Dedifferentiated amniotic fluid mesenchymal stem cell (primary cell): ENCODE measurements at regions not wholly inside any gene's neighbourhood (a gene's known extent, or its start where the extent isn't known, plus 50 kb on each side); places are given as distances from the start of the nearest gene placed in this dataset.
A peak's percentile ranks its signal among the peaks of the same experiment; 100 is the strongest.

Source experiments
- DNase-seq: peaks from one replicate; pipeline ENCODE4 v3.0.0-alpha.2; 2016; ENCODE audit errors: extremely low spot score

- peak; percentile 78 for DNase-seq
Observed at GRCh38 chr14:103206836-103207387, 83.7 kb downstream of the TNFAIP2 start.

GRCh38 chr14:103207388-103208072 is 84.3 kb downstream of the TNFAIP2 start:
- no peak for DNase-seq

GRCh38 chr14:103209054-103209453 is 85.8 kb downstream of the TNFAIP2 start:
- DNase-seq: no peak

GRCh38 chr14:103209506-103209905 is 86.2 kb downstream of the TNFAIP2 start:
- no peak for DNase-seq

- DNase-seq: no peak
Observed at GRCh38 chr14:103213331-103213730, 90.1 kb downstream of the TNFAIP2 start.

GRCh38 chr14:103214461-103214958 is 91.2 kb downstream of the TNFAIP2 start:
- no peak for DNase-seq

- no peak for DNase-seq
Observed at GRCh38 chr14:103216399-103216798, 93.1 kb downstream of the TNFAIP2 start.

GRCh38 chr14:103216857-103217256 is 93.6 kb downstream of the TNFAIP2 start:
- no peak for DNase-seq

GRCh38 chr14:103217538-103217937 is 94.3 kb downstream of the TNFAIP2 start:
- DNase-seq: no peak

- DNase-seq: no peak
Observed at GRCh38 chr14:103220134-103220981, 97.1 kb downstream of the TNFAIP2 start.

- no peak for DNase-seq
Observed at GRCh38 chr14:103220982-103221641, 97.9 kb downstream of the TNFAIP2 start.

- no peak for DNase-seq
Observed at GRCh38 chr14:103221781-103222358, 98.6 kb downstream of the TNFAIP2 start.

GRCh38 chr14:103223818-103224352 is 100.6 kb downstream of the TNFAIP2 start:
- DNase-seq: no peak

- DNase-seq: no peak
Observed at GRCh38 chr14:103225062-103225461, 101.8 kb downstream of the TNFAIP2 start.

GRCh38 chr14:103225476-103225875 is 102.2 kb downstream of the TNFAIP2 start:
- no peak for DNase-seq

GRCh38 chr14:103227094-103227768 is 104.0 kb downstream of the TNFAIP2 start:
- DNase-seq: no peak

- DNase-seq: no peak
Observed at GRCh38 chr14:103228076-103228806, 105.0 kb downstream of the TNFAIP2 start.

GRCh38 chr14:103228866-103229265 is 105.2 kb upstream of the EIF5 start:
- DNase-seq: no peak

GRCh38 chr14:103230021-103230420 is 104.0 kb upstream of the EIF5 start:
- DNase-seq: no peak

- DNase-seq: no peak
Observed at GRCh38 chr14:103230658-103231334, 103.2 kb upstream of the EIF5 start.
